H1 (cell line): ENCODE measurements at regions not wholly inside any gene's neighbourhood (a gene's known extent, or its start where the extent isn't known, plus 50 kb on each side); places are given as distances from the start of the nearest gene placed in this dataset.

Experiments used
- CTCF ChIA-PET: fragments of 300-600 bp; sonication (Branson Sonifier 250); formaldehyde crosslinking; loops from one replicate; lab custom pipeline; 2021; ENCODE audit not compliant: partially characterized antibody; lab: Charles Lee
- POLR2A ChIA-PET: fragments of 300-600 bp; sonication (Branson Sonifier 250); formaldehyde crosslinking; loops from one replicate; lab custom pipeline; 2021; ENCODE audit warnings: inconsistent platforms; ENCODE audit not compliant: partially characterized antibody; lab: Charles Lee
- DNase-seq, 2 experiments: peaks; one replicate each; pipeline versions ENCODE4 v3.0.0 to v3.0.0-alpha.2; 2010 to 2022; ENCODE audit warnings: low spot score in 2 of 2, low read depth in 1 of 2, mixed read lengths in 1 of 2
- FAIRE-seq: peaks from 2 replicates; lab custom pipeline; 2011; peaks lifted over from hg19 to GRCh38; lab: Jason Lieb, UNC
- H2AFZ ChIP-seq: 2 replicates; pipeline ENCODE4 v1.8.1; 2012; ENCODE audit warnings: low read length, inconsistent platforms
- H2AK5ac ChIP-seq: 2 replicates; pipeline ENCODE4 v1.6.1; 2013; ENCODE audit warnings: low read depth, low read length
- H2BK120ac ChIP-seq: replicated peaks from 2 replicates; pipeline ENCODE3; 2013; ENCODE audit warnings: low read depth, low read length, inconsistent platforms
- H2BK12ac ChIP-seq: 2 replicates; pipeline ENCODE4 v1.6.1; 2013; ENCODE audit warnings: low read depth, low read length
- H2BK15ac ChIP-seq: 2 replicates; pipeline ENCODE4 v1.6.1; 2013; ENCODE audit warnings: low read length
- H2BK20ac ChIP-seq: 2 replicates; pipeline ENCODE4 v1.6.1; 2013; ENCODE audit warnings: low read length
- H2BK5ac ChIP-seq: 2 replicates; pipeline ENCODE4 v1.6.1; 2013; ENCODE audit warnings: low read depth, low read length
- H3K14ac ChIP-seq: 2 replicates; pipeline ENCODE4 v1.6.1; 2013; ENCODE audit warnings: inconsistent platforms; ENCODE audit not compliant: insufficient read length
- H3K18ac ChIP-seq: 2 replicates; pipeline ENCODE4 v1.6.1; 2013; ENCODE audit warnings: low read length; ENCODE audit errors: extremely low read depth
- H3K23ac ChIP-seq: 2 replicates; pipeline ENCODE4 v1.6.1; 2013; ENCODE audit warnings: inconsistent platforms; ENCODE audit not compliant: insufficient read length
- H3K23me2 ChIP-seq: 2 replicates; pipeline ENCODE4 v1.6.1; 2013; ENCODE audit warnings: low read depth, low read length
- H3K27ac ChIP-seq: 2 replicates; pipeline ENCODE4 v1.6.1; 2011; ENCODE audit warnings: low read depth, low read length, inconsistent platforms
- H3K27me3 ChIP-seq, 4 experiments: replicated peaks in 1 of 4; 1 replicate in 1 of 4; 2 replicates in 3 of 4; pipeline versions ENCODE4 v1.6.1 to v1.8.1; 2011 to 2013; ENCODE audit warnings: low read length in 3 of 4, mild to moderate bottlenecking in 3 of 4, inconsistent platforms in 2 of 4, mixed read lengths in 2 of 4, moderate library complexity in 1 of 4; ENCODE audit not compliant: control insufficient read depth in 3 of 4, insufficient read depth in 3 of 4; ENCODE audit errors: extremely low read depth in 1 of 4
- H3K36me3 ChIP-seq, 4 experiments: 2 replicates each; pipeline versions ENCODE4 v1.6.1 to v1.8.1; 2011 to 2013; ENCODE audit warnings: mild to moderate bottlenecking in 4 of 4, low read length in 3 of 4, moderate library complexity in 2 of 4, control low read depth in 1 of 4, inconsistent platforms in 1 of 4; ENCODE audit not compliant: insufficient read depth in 4 of 4, control insufficient read depth in 2 of 4
- H3K4ac ChIP-seq: replicated peaks from 2 replicates; pipeline ENCODE3; 2013; ENCODE audit warnings: low read length, low read depth, mixed read lengths, inconsistent platforms; ENCODE audit not compliant: insufficient read length
- H3K4me1 ChIP-seq, 4 experiments: replicated peaks in 1 of 4; 1 replicate in 1 of 4; 2 replicates in 3 of 4; pipeline versions ENCODE4 v1.6.1 to v1.8.1; 2011 to 2013; ENCODE audit warnings: low read length in 3 of 4, inconsistent platforms in 2 of 4, mixed read lengths in 1 of 4; ENCODE audit not compliant: insufficient read depth in 4 of 4, control insufficient read depth in 3 of 4
- H3K4me2 ChIP-seq, 2 experiments: 2 replicates each; pipeline versions ENCODE4 v1.6.1 to v1.8.1; 2011 to 2013; ENCODE audit warnings: low read depth in 2 of 2, low read length in 2 of 2, control low read depth in 1 of 2, inconsistent platforms in 1 of 2, mild to moderate bottlenecking in 1 of 2; ENCODE audit not compliant: insufficient read depth in 1 of 2
- H3K4me3 ChIP-seq, 4 experiments: fragments of 200-600, 300-600 bp in 1 of 4; sonication (generic), shearing (Covaris generic), sonication (Bioruptor Twin) in 1 of 4; 2 replicates each; pipeline versions ENCODE4 v1.5.1 to v1.8.1; 2011 to 2016; ENCODE audit warnings: low read length in 4 of 4, low read depth in 3 of 4, control low read depth in 2 of 4, inconsistent platforms in 2 of 4, mild to moderate bottlenecking in 2 of 4, mixed read lengths in 1 of 4, moderate library complexity in 1 of 4; ENCODE audit not compliant: insufficient read depth in 2 of 4; ENCODE audit errors: extremely low read depth in 1 of 4
- H3K56ac ChIP-seq: replicated peaks from 2 replicates; pipeline ENCODE3; 2013; ENCODE audit warnings: low read depth, mild to moderate bottlenecking, mixed read lengths, low read length, inconsistent platforms; ENCODE audit not compliant: insufficient read length
- H3K79me1 ChIP-seq: 2 replicates; pipeline ENCODE4 v1.6.1; 2013; ENCODE audit warnings: low read depth, low read length, control low read depth
- H3K79me2 ChIP-seq, 2 experiments: 2 replicates each; pipeline versions ENCODE4 v1.6.1 to v1.8.1; 2012 to 2013; ENCODE audit warnings: low read length in 2 of 2, mild to moderate bottlenecking in 2 of 2, inconsistent platforms in 1 of 2; ENCODE audit not compliant: insufficient read depth in 2 of 2, control insufficient read depth in 1 of 2
- H3K9ac ChIP-seq, 4 experiments: replicated peaks in 1 of 4; 1 replicate in 1 of 4; 2 replicates in 3 of 4; pipeline versions ENCODE4 v1.6.1 to v1.8.1; 2011 to 2013; ENCODE audit warnings: low read depth in 3 of 4, low read length in 3 of 4, control low read depth in 2 of 4, mild to moderate bottlenecking in 2 of 4, moderate library complexity in 2 of 4, inconsistent platforms in 1 of 4; ENCODE audit errors: extremely low read depth in 1 of 4
- H3K9me3 ChIP-seq, 2 experiments: 2 replicates each; pipeline versions ENCODE4 v1.6.1 to v1.8.1; 2012 to 2013; ENCODE audit warnings: mild to moderate bottlenecking in 2 of 2, moderate library complexity in 2 of 2, control low read depth in 1 of 2, inconsistent platforms in 1 of 2, low read depth in 1 of 2, low read length in 1 of 2, mixed read lengths in 1 of 2; ENCODE audit not compliant: insufficient read depth in 2 of 2
- H4K20me1 ChIP-seq, 2 experiments: replicated peaks in 1 of 2; 2 replicates each; pipeline versions ENCODE3 to v1.8.1; 2011 to 2013; ENCODE audit warnings: inconsistent platforms in 2 of 2, low read length in 2 of 2, mild to moderate bottlenecking in 1 of 2; ENCODE audit not compliant: insufficient read depth in 2 of 2, control insufficient read depth in 1 of 2
- H4K5ac ChIP-seq: 2 replicates; pipeline ENCODE4 v1.6.1; 2013; ENCODE audit warnings: low read length, low read depth, mixed read lengths, inconsistent platforms; ENCODE audit not compliant: insufficient read length
- H4K8ac ChIP-seq: 2 replicates; pipeline ENCODE4 v1.8.0; 2013; ENCODE audit warnings: mild to moderate bottlenecking, moderate library complexity, low read length, inconsistent platforms; ENCODE audit not compliant: insufficient read depth; ENCODE audit errors: extremely low read depth
- H4K91ac ChIP-seq: replicated peaks from 2 replicates; pipeline ENCODE3; 2013; ENCODE audit warnings: low read length, mixed read lengths, inconsistent platforms; ENCODE audit not compliant: insufficient read length
- CHD2 ChIP-seq: IDR thresholded peaks from 2 replicates; pipeline ENCODE4 v1.6.1; 2012; ENCODE audit warnings: low read length, improper control_type of control experiment
- CREB1 ChIP-seq: IDR thresholded peaks from 2 replicates; pipeline ENCODE4 v1.6.1; 2012; ENCODE audit warnings: inconsistent platforms
- EP300 ChIP-seq, 2 experiments: IDR thresholded peaks; 1 replicate in 1 of 2; 2 replicates in 1 of 2; pipeline ENCODE4 v1.6.1; 2011 to 2012; ENCODE audit warnings: low read depth in 2 of 2, low read length in 2 of 2, mild to moderate bottlenecking in 2 of 2, borderline replicate concordance in 1 of 2, inconsistent platforms in 1 of 2, moderate library complexity in 1 of 2
- GTF2F1 ChIP-seq: IDR thresholded peaks from 2 replicates; pipeline ENCODE4 v1.6.1; 2012; ENCODE audit warnings: low read depth, low read length, improper control_type of control experiment, borderline replicate concordance
- POU5F1 ChIP-seq: IDR thresholded peaks from 2 replicates; pipeline ENCODE4 v1.6.1; 2011; ENCODE audit warnings: low read depth, mild to moderate bottlenecking, low read length, moderate library complexity
- SIN3A ChIP-seq, 2 experiments: IDR thresholded peaks in 1 of 2; conservative IDR thresholded peaks in 1 of 2; 2 replicates each; pipeline ENCODE4 v1.6.1; 2011 to 2012; ENCODE audit warnings: low read length in 2 of 2, improper control_type of control experiment in 1 of 2, low read depth in 1 of 2, mild to moderate bottlenecking in 1 of 2
- SP4 ChIP-seq: IDR thresholded peaks from 2 replicates; pipeline ENCODE4 v1.6.1; 2012; ENCODE audit warnings: low read length, inconsistent platforms
- TAF7 ChIP-seq: optimal IDR thresholded peaks from 2 replicates; pipeline ENCODE3; 2011; ENCODE audit warnings: low read depth, mild to moderate bottlenecking, inconsistent platforms, low read length, moderate library complexity, borderline replicate concordance
- TCF12 ChIP-seq: IDR thresholded peaks from 2 replicates; pipeline ENCODE4 v1.6.1; 2011; ENCODE audit warnings: low read depth, mild to moderate bottlenecking, low read length
- TEAD4 ChIP-seq: IDR thresholded peaks from 2 replicates; pipeline ENCODE4 v1.6.1; 2012; ENCODE audit warnings: low read depth, low read length, inconsistent platforms, mixed read lengths
- TF ChIP-seq, protein P1 (sequence below): IDR thresholded peaks from 2 replicates; pipeline ENCODE4 v1.6.1; 2012; ENCODE audit warnings: inconsistent platforms
- TF ChIP-seq, protein P2 (sequence below), 3 experiments: IDR thresholded peaks; 1 replicate in 2 of 3; 2 replicates in 1 of 3; pipeline versions ENCODE4 v1.5.1 to v1.6.1; 2011; ENCODE audit warnings: low read length in 3 of 3, mild to moderate bottlenecking in 3 of 3, inconsistent platforms in 2 of 3, low read depth in 1 of 3, moderate library complexity in 1 of 3; ENCODE audit not compliant: insufficient read depth in 1 of 3; ENCODE audit errors: control extremely low read depth in 1 of 3

DNA sequence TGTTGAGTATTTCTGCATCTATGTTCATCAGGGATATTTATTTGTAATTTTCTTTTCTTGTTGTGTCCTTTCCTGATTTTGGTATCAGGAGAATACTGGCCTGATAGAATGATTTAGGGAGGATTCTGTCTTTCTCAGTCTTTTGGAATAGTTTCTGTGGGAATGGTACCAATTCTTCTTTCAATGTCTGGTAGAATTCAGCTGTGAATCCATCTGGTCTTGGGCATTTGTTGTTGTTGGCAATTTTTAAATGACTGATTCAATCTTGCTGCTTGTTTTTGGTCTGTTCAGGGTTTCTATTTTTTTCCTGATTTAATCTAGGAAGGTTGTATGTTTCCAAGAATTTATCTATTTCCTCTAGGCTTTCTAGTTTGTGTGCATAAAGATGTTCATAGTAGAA, 170.9 kb upstream of the PDE3A start:
- no peaks in the 10 kb centered on the region for H3K9me3 ChIP-seq
- H3K9ac ChIP-seq: no peak overlapping the region
- H3K27ac ChIP-seq: no peak overlapping the region
- no peak overlapping the region for H3K4me3 ChIP-seq
- DNase-seq: no peak
- H3K4me1 ChIP-seq: no peaks in the 10 kb centered on the region
- no peak overlapping the region for H3K56ac ChIP-seq
- no peak overlapping the region for H2BK120ac ChIP-seq
- no peak overlapping the region for H3K4ac ChIP-seq
- no peak overlapping the region for H2BK12ac ChIP-seq
- H2BK20ac ChIP-seq: no peak overlapping the region
- H3K18ac ChIP-seq: no peak overlapping the region
- no peaks in the 10 kb centered on the region for H4K20me1 ChIP-seq
- H4K91ac ChIP-seq: no peak overlapping the region
- no peak overlapping the region for H3K4me2 ChIP-seq
- no peaks in the 10 kb centered on the region for H3K79me1 ChIP-seq
- no peaks in the 10 kb centered on the region for H3K36me3 ChIP-seq
- no peak overlapping the region for H4K8ac ChIP-seq
- no peak overlapping the region for H2AFZ ChIP-seq
- no peak overlapping the region for H3K14ac ChIP-seq
- H2BK5ac ChIP-seq: no peak overlapping the region
- H3K79me2 ChIP-seq: no peaks in the 10 kb centered on the region
- no peaks in the 10 kb centered on the region for H3K23me2 ChIP-seq
- no peak overlapping the region for H4K5ac ChIP-seq
- CTCF ChIA-PET: no interaction called here
- H2AK5ac ChIP-seq: no peak overlapping the region
- H3K27me3 ChIP-seq: no peaks in the 10 kb centered on the region
- no peak for FAIRE-seq
- H2BK15ac ChIP-seq: no peak overlapping the region
- POLR2A ChIA-PET: no interaction called here
- H3K23ac ChIP-seq: no peak overlapping the region
- TF ChIP-seq TEAD4: no peak
- no peak for TF ChIP-seq SP4
- TF ChIP-seq, protein P1, sequence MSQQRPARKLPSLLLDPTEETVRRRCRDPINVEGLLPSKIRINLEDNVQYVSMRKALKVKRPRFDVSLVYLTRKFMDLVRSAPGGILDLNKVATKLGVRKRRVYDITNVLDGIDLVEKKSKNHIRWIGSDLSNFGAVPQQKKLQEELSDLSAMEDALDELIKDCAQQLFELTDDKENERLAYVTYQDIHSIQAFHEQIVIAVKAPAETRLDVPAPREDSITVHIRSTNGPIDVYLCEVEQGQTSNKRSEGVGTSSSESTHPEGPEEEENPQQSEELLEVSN: no peak
- no peak for TF ChIP-seq SIN3A (conservative IDR thresholded peaks at IDR 0.05 in 1 of 2, IDR thresholded peaks at IDR 0.05 in 1 of 2; ENCODE audit: low read depth in 1 of 2, low read length in 2 of 2)
- no peak for TF ChIP-seq GTF2F1
- no peak for TF ChIP-seq POU5F1
- TF ChIP-seq TAF7: no peak
- TF ChIP-seq TCF12: no peak
- TF ChIP-seq EP300 (IDR thresholded peaks at IDR 0.05; ENCODE audit: borderline replicate concordance in 1 of 2, low read depth in 2 of 2, low read length in 2 of 2): no peak
- TF ChIP-seq CHD2: no peak
- TF ChIP-seq, protein P2, sequence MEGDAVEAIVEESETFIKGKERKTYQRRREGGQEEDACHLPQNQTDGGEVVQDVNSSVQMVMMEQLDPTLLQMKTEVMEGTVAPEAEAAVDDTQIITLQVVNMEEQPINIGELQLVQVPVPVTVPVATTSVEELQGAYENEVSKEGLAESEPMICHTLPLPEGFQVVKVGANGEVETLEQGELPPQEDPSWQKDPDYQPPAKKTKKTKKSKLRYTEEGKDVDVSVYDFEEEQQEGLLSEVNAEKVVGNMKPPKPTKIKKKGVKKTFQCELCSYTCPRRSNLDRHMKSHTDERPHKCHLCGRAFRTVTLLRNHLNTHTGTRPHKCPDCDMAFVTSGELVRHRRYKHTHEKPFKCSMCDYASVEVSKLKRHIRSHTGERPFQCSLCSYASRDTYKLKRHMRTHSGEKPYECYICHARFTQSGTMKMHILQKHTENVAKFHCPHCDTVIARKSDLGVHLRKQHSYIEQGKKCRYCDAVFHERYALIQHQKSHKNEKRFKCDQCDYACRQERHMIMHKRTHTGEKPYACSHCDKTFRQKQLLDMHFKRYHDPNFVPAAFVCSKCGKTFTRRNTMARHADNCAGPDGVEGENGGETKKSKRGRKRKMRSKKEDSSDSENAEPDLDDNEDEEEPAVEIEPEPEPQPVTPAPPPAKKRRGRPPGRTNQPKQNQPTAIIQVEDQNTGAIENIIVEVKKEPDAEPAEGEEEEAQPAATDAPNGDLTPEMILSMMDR (IDR thresholded peaks at IDR 0.05; ENCODE audit: control extremely low read depth in 1 of 3, insufficient read depth in 1 of 3, low read depth in 1 of 3, low read length in 3 of 3): no peak
- no peak for TF ChIP-seq CREB1
